ENCODE measurements at regions not wholly inside any gene's neighbourhood (a gene's known extent, or its start where the extent isn't known, plus 50 kb on each side); places are given as distances from the start of the nearest gene placed in this dataset.

- TF ChIP-seq CTCF (IDR thresholded peaks at IDR 0.05; ENCODE audit: control extremely low read depth, extremely low read depth) = no peak
- H3K27me3 ChIP-seq (ENCODE audit: control insufficient read depth in 3 of 3, insufficient read depth in 3 of 3, low read length in 2 of 3) = no peaks in the 10 kb centered on the region
- no peak for ATAC-seq (ENCODE audit: insufficient read depth, low FRiP score)
- 67 to 77% methylated on average over 2 of the region's 2 CpGs for WGBS, 2 donors
- no peak overlapping the region for H3K9ac ChIP-seq (ENCODE audit: insufficient read depth in 1 of 2, low read length in 2 of 2)
- no peaks in the 10 kb centered on the region for H3K36me3 ChIP-seq (ENCODE audit: control insufficient read depth in 4 of 4, insufficient read depth in 4 of 4, low read length in 4 of 4)
- no peak overlapping the region for H3K4me3 ChIP-seq
- peaks cover 0 to 2% (median 0%) of the 10 kb centered on the region in 4 donors for H3K9me3 ChIP-seq (ENCODE audit: control insufficient read depth in 4 of 4, insufficient read depth in 3 of 4, low read length in 3 of 4)
- DNase-seq = no peak
- peaks cover 0 to 11% (median 0%) of the 10 kb centered on the region in 5 donors for H3K4me1 ChIP-seq (ENCODE audit: control insufficient read depth in 5 of 5, insufficient read depth in 5 of 5, low read length in 5 of 5)
- H3K27ac ChIP-seq (ENCODE audit: low read depth in 1 of 2, low read length in 1 of 2) = no peak overlapping the region
Observed at GRCh38 chr11:23755769-23756168, 741.1 kb upstream of the LUZP2 start.

GRCh38 chr11:23759489-23759888 is 737.4 kb upstream of the LUZP2 start:
- Histone ChIP-seq H3K27ac (ENCODE audit: low read depth in 1 of 2, low read length in 1 of 2) (no peak overlapping the region), H3K4me1 (ENCODE audit: control insufficient read depth in 5 of 5, insufficient read depth in 5 of 5, low read length in 5 of 5) (peaks cover 0 to 15% (median 0%) of the 10 kb centered on the region in 5 donors), H3K9me3 (ENCODE audit: control insufficient read depth in 4 of 4, insufficient read depth in 3 of 4, low read length in 3 of 4) (peaks cover 0 to 2% (median 0%) of the 10 kb centered on the region in 4 donors), H3K27me3 (ENCODE audit: control insufficient read depth in 3 of 3, insufficient read depth in 3 of 3, low read length in 2 of 3) (no peaks in the 10 kb centered on the region), H3K36me3 (ENCODE audit: control insufficient read depth in 4 of 4, insufficient read depth in 4 of 4, low read length in 4 of 4) (no peaks in the 10 kb centered on the region), H3K9ac (ENCODE audit: insufficient read depth in 1 of 2, low read length in 2 of 2) (no peak overlapping the region), H3K4me3 (no peak overlapping the region)
- WGBS, 2 donors = 76 to 84% methylated on average over 2 of the region's 2 CpGs
- DNase-seq = peak in 1 of 3 donors; percentile 5
- no peak for ATAC-seq (ENCODE audit: insufficient read depth, low FRiP score)
- no peak for TF ChIP-seq CTCF (IDR thresholded peaks at IDR 0.05; ENCODE audit: control extremely low read depth, extremely low read depth)

GRCh38 chr11:23764286-23764685 is 732.6 kb upstream of the LUZP2 start:
- TF ChIP-seq CTCF (IDR thresholded peaks at IDR 0.05; ENCODE audit: control extremely low read depth, extremely low read depth) = no peak
- peaks cover 0 to 2% (median 0%) of the 10 kb centered on the region in 4 donors for H3K9me3 ChIP-seq (ENCODE audit: control insufficient read depth in 4 of 4, insufficient read depth in 3 of 4, low read length in 3 of 4)
- H3K4me1 ChIP-seq (ENCODE audit: control insufficient read depth in 5 of 5, insufficient read depth in 5 of 5, low read length in 5 of 5) = peaks cover 0 to 12% (median 0%) of the 10 kb centered on the region in 5 donors
- H3K4me3 ChIP-seq = no peak overlapping the region
- no peaks in the 10 kb centered on the region for H3K36me3 ChIP-seq (ENCODE audit: control insufficient read depth in 4 of 4, insufficient read depth in 4 of 4, low read length in 4 of 4)
- 90% methylated on average over 2 of the region's 2 CpGs for WGBS, 2 donors
- ATAC-seq (ENCODE audit: insufficient read depth, low FRiP score) = no peak
- DNase-seq = no peak
- H3K27ac ChIP-seq (ENCODE audit: low read depth in 1 of 2, low read length in 1 of 2) = no peak overlapping the region
- no peaks in the 10 kb centered on the region for H3K27me3 ChIP-seq (ENCODE audit: control insufficient read depth in 3 of 3, insufficient read depth in 3 of 3, low read length in 2 of 3)
- H3K9ac ChIP-seq (ENCODE audit: insufficient read depth in 1 of 2, low read length in 2 of 2) = no peak overlapping the region

GRCh38 chr11:23765682-23766252 is 731.1 kb upstream of the LUZP2 start:
- H3K27me3 ChIP-seq (ENCODE audit: control insufficient read depth in 3 of 3, insufficient read depth in 3 of 3, low read length in 2 of 3) = no peaks in the 10 kb centered on the region
- no peak for TF ChIP-seq CTCF (IDR thresholded peaks at IDR 0.05; ENCODE audit: control extremely low read depth, extremely low read depth)
- ATAC-seq (ENCODE audit: insufficient read depth, low FRiP score) (no peak), DNase-seq (no peak)
- peaks cover 0 to 7% (median 0%) of the 10 kb centered on the region in 5 donors for H3K4me1 ChIP-seq (ENCODE audit: control insufficient read depth in 5 of 5, insufficient read depth in 5 of 5, low read length in 5 of 5)
- no peak overlapping the region for H3K4me3 ChIP-seq
- no peaks in the 10 kb centered on the region for H3K36me3 ChIP-seq (ENCODE audit: control insufficient read depth in 4 of 4, insufficient read depth in 4 of 4, low read length in 4 of 4)
- H3K9ac ChIP-seq (ENCODE audit: insufficient read depth in 1 of 2, low read length in 2 of 2) = no peak overlapping the region
- H3K27ac ChIP-seq (ENCODE audit: low read depth in 1 of 2, low read length in 1 of 2) = no peak overlapping the region
- H3K9me3 ChIP-seq (ENCODE audit: control insufficient read depth in 4 of 4, insufficient read depth in 3 of 4, low read length in 3 of 4) = peaks cover 0 to 2% (median 0%) of the 10 kb centered on the region in 4 donors
- WGBS, 2 donors = 61 to 83% methylated on average over 2 of the region's 2 CpGs

Measured in lung (tissue), 11 donors.